Upper lobe of left lung (tissue), 4 donors: ENCODE measurements at regions not wholly inside any gene's neighbourhood (a gene's known extent, or its start where the extent isn't known, plus 50 kb on each side); places are given as distances from the start of the nearest gene placed in this dataset.

Experiments
- CTCF ChIP-seq, 6 experiments: fragments of 450-650 bp in 4 of 6; fragments of 200-600 bp in 2 of 6; sonication (generic) in 2 of 6; IDR thresholded peaks; one replicate each; pipeline ENCODE4 v1.5.1; 2016 to 2019; ENCODE audit warnings: antibody characterized with exemption in 6 of 6
- EP300 ChIP-seq, 4 donors: sonication (generic); formaldehyde crosslinking; IDR thresholded peaks; one replicate each; pipeline ENCODE4 v1.5.1; 2017; ENCODE audit warnings: antibody characterized with exemption in 4 of 4, control low read depth in 2 of 4

GRCh38 chr15:87569581-87569980 lies 687.0 kb downstream of the NTRK3 start:
- TF ChIP-seq EP300 (IDR thresholded peaks at IDR 0.05) (no peak), CTCF (IDR thresholded peaks at IDR 0.05) (no peak)
